K562 (cell line): ENCODE measurements at regions not wholly inside any gene's neighbourhood (a gene's known extent, or its start where the extent isn't known, plus 50 kb on each side); places are given as distances from the start of the nearest gene placed in this dataset.

ENCODE experiments used
- E2F6 ChIP-seq, 2 experiments: IDR thresholded peaks; 2 replicates each; pipeline ENCODE4 v1.6.1; 2011; ENCODE audit warnings: borderline replicate concordance in 1 of 2, control low read depth in 1 of 2, low read depth in 1 of 2, low read length in 1 of 2, mild to moderate bottlenecking in 1 of 2, mixed read lengths in 1 of 2, moderate library complexity in 1 of 2; ENCODE audit not compliant: insufficient read depth in 1 of 2, insufficient read length in 1 of 2, poor library complexity in 1 of 2, severe bottlenecking in 1 of 2; ENCODE audit errors: extremely low read depth in 1 of 2
- FOS ChIP-seq: IDR thresholded peaks from 3 replicates; pipeline ENCODE4 v1.6.1; 2011; ENCODE audit not compliant: insufficient read length; ENCODE audit errors: extremely low read depth
- HDAC8 ChIP-seq: fragments of 450-650 bp; IDR thresholded peaks from 2 replicates; pipeline ENCODE4 v1.6.1; 2016; ENCODE audit warnings: mild to moderate bottlenecking, missing genetic modification characterization, moderate library complexity, missing compliant biosample characterization
- ZNF217 ChIP-seq: sonication (generic); formaldehyde crosslinking; IDR thresholded peaks from 2 replicates; pipeline ENCODE4 v1.8.0; 2022; ENCODE audit warnings: mild to moderate bottlenecking, missing genetic modification reagents
- ZNF655 ChIP-seq: fragments of 250-450 bp; sonication (Bioruptor Pico); IDR thresholded peaks from 2 replicates; pipeline ENCODE4 v1.5.0; 2021
- TF ChIP-seq, protein P1 (sequence below): fragments of 200-600 bp; sonication (generic); IDR thresholded peaks from one replicate; pipeline ENCODE4 v1.6.1; 2012; ENCODE audit warnings: mild to moderate bottlenecking, low read depth, low read length, inconsistent platforms

DNA sequence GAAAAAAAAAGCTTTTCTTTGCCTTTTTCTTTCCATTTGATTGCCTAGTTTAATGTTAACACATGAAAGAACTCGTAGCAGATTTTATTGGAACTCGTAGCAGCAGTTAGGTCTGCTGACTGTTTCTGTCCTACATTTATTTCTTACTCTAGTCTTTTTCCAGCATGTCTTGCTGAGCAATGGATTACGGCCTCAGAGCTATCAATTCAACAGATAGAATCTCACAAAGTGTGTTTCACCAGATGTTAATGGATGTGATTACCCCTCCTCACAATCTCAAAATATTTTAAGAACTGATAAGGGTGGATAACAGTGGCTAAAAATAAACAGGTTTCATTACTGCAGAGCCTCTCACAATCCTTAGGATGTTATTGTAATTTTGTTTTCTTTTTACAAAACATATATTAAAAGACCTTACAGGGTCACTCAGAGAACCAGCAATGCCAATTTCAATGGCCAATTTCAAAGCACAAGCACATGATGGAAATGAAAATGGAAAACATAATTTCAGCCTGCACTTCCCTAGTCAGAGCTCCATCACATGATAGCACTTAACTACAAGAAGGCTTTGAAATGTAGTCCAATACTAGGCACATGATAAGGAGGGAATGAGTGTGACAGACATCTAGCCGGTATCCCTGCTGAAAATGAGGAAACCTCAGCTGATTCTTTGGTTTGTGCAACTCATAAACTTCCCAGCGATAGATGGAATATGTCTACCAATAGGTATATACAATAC is 838.1 kb upstream of the SEMA6D start (continued):
- TF ChIP-seq, protein P1, sequence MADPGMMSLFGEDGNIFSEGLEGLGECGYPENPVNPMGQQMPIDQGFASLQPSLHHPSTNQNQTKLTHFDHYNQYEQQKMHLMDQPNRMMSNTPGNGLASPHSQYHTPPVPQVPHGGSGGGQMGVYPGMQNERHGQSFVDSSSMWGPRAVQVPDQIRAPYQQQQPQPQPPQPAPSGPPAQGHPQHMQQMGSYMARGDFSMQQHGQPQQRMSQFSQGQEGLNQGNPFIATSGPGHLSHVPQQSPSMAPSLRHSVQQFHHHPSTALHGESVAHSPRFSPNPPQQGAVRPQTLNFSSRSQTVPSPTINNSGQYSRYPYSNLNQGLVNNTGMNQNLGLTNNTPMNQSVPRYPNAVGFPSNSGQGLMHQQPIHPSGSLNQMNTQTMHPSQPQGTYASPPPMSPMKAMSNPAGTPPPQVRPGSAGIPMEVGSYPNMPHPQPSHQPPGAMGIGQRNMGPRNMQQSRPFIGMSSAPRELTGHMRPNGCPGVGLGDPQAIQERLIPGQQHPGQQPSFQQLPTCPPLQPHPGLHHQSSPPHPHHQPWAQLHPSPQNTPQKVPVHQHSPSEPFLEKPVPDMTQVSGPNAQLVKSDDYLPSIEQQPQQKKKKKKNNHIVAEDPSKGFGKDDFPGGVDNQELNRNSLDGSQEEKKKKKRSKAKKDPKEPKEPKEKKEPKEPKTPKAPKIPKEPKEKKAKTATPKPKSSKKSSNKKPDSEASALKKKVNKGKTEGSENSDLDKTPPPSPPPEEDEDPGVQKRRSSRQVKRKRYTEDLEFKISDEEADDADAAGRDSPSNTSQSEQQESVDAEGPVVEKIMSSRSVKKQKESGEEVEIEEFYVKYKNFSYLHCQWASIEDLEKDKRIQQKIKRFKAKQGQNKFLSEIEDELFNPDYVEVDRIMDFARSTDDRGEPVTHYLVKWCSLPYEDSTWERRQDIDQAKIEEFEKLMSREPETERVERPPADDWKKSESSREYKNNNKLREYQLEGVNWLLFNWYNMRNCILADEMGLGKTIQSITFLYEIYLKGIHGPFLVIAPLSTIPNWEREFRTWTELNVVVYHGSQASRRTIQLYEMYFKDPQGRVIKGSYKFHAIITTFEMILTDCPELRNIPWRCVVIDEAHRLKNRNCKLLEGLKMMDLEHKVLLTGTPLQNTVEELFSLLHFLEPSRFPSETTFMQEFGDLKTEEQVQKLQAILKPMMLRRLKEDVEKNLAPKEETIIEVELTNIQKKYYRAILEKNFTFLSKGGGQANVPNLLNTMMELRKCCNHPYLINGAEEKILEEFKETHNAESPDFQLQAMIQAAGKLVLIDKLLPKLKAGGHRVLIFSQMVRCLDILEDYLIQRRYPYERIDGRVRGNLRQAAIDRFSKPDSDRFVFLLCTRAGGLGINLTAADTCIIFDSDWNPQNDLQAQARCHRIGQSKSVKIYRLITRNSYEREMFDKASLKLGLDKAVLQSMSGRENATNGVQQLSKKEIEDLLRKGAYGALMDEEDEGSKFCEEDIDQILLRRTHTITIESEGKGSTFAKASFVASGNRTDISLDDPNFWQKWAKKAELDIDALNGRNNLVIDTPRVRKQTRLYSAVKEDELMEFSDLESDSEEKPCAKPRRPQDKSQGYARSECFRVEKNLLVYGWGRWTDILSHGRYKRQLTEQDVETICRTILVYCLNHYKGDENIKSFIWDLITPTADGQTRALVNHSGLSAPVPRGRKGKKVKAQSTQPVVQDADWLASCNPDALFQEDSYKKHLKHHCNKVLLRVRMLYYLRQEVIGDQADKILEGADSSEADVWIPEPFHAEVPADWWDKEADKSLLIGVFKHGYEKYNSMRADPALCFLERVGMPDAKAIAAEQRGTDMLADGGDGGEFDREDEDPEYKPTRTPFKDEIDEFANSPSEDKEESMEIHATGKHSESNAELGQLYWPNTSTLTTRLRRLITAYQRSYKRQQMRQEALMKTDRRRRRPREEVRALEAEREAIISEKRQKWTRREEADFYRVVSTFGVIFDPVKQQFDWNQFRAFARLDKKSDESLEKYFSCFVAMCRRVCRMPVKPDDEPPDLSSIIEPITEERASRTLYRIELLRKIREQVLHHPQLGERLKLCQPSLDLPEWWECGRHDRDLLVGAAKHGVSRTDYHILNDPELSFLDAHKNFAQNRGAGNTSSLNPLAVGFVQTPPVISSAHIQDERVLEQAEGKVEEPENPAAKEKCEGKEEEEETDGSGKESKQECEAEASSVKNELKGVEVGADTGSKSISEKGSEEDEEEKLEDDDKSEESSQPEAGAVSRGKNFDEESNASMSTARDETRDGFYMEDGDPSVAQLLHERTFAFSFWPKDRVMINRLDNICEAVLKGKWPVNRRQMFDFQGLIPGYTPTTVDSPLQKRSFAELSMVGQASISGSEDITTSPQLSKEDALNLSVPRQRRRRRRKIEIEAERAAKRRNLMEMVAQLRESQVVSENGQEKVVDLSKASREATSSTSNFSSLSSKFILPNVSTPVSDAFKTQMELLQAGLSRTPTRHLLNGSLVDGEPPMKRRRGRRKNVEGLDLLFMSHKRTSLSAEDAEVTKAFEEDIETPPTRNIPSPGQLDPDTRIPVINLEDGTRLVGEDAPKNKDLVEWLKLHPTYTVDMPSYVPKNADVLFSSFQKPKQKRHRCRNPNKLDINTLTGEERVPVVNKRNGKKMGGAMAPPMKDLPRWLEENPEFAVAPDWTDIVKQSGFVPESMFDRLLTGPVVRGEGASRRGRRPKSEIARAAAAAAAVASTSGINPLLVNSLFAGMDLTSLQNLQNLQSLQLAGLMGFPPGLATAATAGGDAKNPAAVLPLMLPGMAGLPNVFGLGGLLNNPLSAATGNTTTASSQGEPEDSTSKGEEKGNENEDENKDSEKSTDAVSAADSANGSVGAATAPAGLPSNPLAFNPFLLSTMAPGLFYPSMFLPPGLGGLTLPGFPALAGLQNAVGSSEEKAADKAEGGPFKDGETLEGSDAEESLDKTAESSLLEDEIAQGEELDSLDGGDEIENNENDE: no peak
- no peak for TF ChIP-seq FOS
- TF ChIP-seq E2F6 (IDR thresholded peaks at IDR 0.05; ENCODE audit: borderline replicate concordance in 1 of 2, extremely low read depth in 1 of 2, insufficient read depth in 1 of 2, insufficient read length in 1 of 2, low read depth in 1 of 2, low read length in 1 of 2, poor library complexity in 1 of 2, severe bottlenecking in 1 of 2): no peak
- TF ChIP-seq ZNF217 (CRISPR knock-in tag): no peak
- TF ChIP-seq HDAC8: no peak
- TF ChIP-seq ZNF655 (CRISPR knock-in tag): no peak
